Spleen (tissue), 7 donors: ENCODE measurements at regions not wholly inside any gene's neighbourhood (a gene's known extent, or its start where the extent isn't known, plus 50 kb on each side); places are given as distances from the start of the nearest gene placed in this dataset.
"Not testable (repeated sequence)": the region's sequence is repeated elsewhere in the genome, so short reads cannot be mapped to it uniquely, and the experiment has no call there.

ENCODE experiments used
- POLR2A ChIP-seq, 3 donors: fragments of 450-650 bp; IDR thresholded peaks; one replicate each; pipeline ENCODE4 v1.5.1; 2017; ENCODE audit warnings: antibody characterized with exemption in 3 of 3, mild to moderate bottlenecking in 1 of 3
- POLR2AphosphoS5 ChIP-seq, 3 donors: sonication (generic); formaldehyde crosslinking; IDR thresholded peaks; one replicate each; pipeline ENCODE4 v1.5.1; 2017; ENCODE audit warnings: antibody characterized with exemption in 3 of 3
- TF ChIP-seq, protein P1 (sequence below), 11 experiments: fragments of 200-600 bp in 7 of 11; fragments of 450-650 bp in 4 of 11; sonication (generic) in 4 of 11; IDR thresholded peaks in 8 of 11; conservative IDR thresholded peaks in 3 of 11; 1 replicate in 7 of 11; 2 replicates in 4 of 11; pipeline versions ENCODE4 v1.4.0 to v1.8.0; 2016 to 2021; ENCODE audit warnings: antibody characterized with exemption in 11 of 11, inconsistent platforms in 4 of 11, mild to moderate bottlenecking in 1 of 11
- donor health status: DM: no; HTN: no; CAD: no; lungs with moderate emphysema.
- donor health status: DM: no; HTN: no; CAD: no.
- donor health status: DM: no; HTN: no; CAD: no.

DNA sequence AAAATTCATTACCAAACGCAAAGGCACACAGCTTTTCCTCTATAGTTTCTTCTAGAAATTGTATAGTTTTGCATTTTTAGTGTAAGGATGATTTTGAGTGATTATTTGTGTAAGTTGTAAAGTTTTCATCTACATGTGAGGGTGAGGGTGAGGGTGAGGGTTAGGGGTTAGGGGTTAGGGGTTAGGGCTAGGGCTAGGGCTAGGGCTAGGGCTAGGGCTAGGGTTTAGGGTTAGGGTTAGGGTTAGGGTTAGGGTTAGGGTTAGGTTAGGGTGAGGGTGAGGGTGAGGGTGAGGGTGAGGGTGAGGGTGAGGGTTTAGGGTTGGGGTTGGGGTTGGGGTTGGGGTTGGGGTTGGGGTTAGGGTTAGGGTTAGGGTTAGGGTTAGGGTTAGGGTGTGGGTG, 167.6 kb downstream of the METRNL start:
- TF ChIP-seq POLR2A, POLR2AphosphoS5 (IDR thresholded peaks at IDR 0.05): not testable (repeated sequence)
- TF ChIP-seq, protein P1, sequence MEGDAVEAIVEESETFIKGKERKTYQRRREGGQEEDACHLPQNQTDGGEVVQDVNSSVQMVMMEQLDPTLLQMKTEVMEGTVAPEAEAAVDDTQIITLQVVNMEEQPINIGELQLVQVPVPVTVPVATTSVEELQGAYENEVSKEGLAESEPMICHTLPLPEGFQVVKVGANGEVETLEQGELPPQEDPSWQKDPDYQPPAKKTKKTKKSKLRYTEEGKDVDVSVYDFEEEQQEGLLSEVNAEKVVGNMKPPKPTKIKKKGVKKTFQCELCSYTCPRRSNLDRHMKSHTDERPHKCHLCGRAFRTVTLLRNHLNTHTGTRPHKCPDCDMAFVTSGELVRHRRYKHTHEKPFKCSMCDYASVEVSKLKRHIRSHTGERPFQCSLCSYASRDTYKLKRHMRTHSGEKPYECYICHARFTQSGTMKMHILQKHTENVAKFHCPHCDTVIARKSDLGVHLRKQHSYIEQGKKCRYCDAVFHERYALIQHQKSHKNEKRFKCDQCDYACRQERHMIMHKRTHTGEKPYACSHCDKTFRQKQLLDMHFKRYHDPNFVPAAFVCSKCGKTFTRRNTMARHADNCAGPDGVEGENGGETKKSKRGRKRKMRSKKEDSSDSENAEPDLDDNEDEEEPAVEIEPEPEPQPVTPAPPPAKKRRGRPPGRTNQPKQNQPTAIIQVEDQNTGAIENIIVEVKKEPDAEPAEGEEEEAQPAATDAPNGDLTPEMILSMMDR (IDR thresholded peaks at IDR 0.05 in 8 of 11, conservative IDR thresholded peaks at IDR 0.05 in 3 of 11), result not testable (repeated sequence)
